RWPE2 (cell line): ENCODE measurements at regions not wholly inside any gene's neighbourhood (a gene's known extent, or its start where the extent isn't known, plus 50 kb on each side); places are given as distances from the start of the nearest gene placed in this dataset.
A peak's percentile ranks its signal among the peaks of the same experiment; 100 is the strongest.

ENCODE experiments used
- ATAC-seq: fragments of 200-7000 bp; cut with Tn5 transposase; 3 replicates; pipeline ENCODE4 v1.9.1; 2021; ENCODE audit warnings: low read depth
- DNase-seq: peaks from one replicate; pipeline ENCODE4 v3.0.0-alpha.2; 2020; ENCODE audit warnings: low spot score
- H3K27ac ChIP-seq: fragments of 450-650 bp; 2 replicates; pipeline ENCODE4 v1.5.1; 2017; ENCODE audit warnings: mild to moderate bottlenecking; ENCODE audit not compliant: poor library complexity, severe bottlenecking
- H3K27me3 ChIP-seq: fragments of 250-450 bp; sonication (Bioruptor Pico); 2 replicates; pipeline ENCODE4 v1.5.1; 2021; ENCODE audit warnings: mild to moderate bottlenecking, moderate library complexity; ENCODE audit not compliant: insufficient read depth, poor library complexity, severe bottlenecking
- H3K36me3 ChIP-seq: fragments of 250-450 bp; sonication (Bioruptor Pico); 2 replicates; pipeline ENCODE4 v1.5.1; 2020; ENCODE audit warnings: low read depth, mild to moderate bottlenecking, moderate library complexity
- H3K4me1 ChIP-seq: fragments of 250-450 bp; sonication (Bioruptor Pico); 2 replicates; pipeline ENCODE4 v1.5.1; 2021; ENCODE audit warnings: mild to moderate bottlenecking, moderate library complexity; ENCODE audit not compliant: insufficient read depth, poor library complexity, severe bottlenecking
- H3K4me3 ChIP-seq: fragments of 250-450 bp; sonication (Bioruptor Pico); 2 replicates; pipeline ENCODE4 v1.5.1; 2021; ENCODE audit warnings: mild to moderate bottlenecking, moderate library complexity; ENCODE audit not compliant: severe bottlenecking
- H3K9me3 ChIP-seq: fragments of 250-450 bp; sonication (Bioruptor Pico); 2 replicates; pipeline ENCODE4 v1.5.1; 2021; ENCODE audit warnings: mild to moderate bottlenecking, moderate library complexity; ENCODE audit not compliant: severe bottlenecking
- TF ChIP-seq, protein P1 (sequence below): fragments of 450-650 bp; IDR thresholded peaks from one replicate; pipeline ENCODE4 v1.5.1; 2017; ENCODE audit warnings: mild to moderate bottlenecking, moderate library complexity; ENCODE audit not compliant: poor library complexity, severe bottlenecking

DNA sequence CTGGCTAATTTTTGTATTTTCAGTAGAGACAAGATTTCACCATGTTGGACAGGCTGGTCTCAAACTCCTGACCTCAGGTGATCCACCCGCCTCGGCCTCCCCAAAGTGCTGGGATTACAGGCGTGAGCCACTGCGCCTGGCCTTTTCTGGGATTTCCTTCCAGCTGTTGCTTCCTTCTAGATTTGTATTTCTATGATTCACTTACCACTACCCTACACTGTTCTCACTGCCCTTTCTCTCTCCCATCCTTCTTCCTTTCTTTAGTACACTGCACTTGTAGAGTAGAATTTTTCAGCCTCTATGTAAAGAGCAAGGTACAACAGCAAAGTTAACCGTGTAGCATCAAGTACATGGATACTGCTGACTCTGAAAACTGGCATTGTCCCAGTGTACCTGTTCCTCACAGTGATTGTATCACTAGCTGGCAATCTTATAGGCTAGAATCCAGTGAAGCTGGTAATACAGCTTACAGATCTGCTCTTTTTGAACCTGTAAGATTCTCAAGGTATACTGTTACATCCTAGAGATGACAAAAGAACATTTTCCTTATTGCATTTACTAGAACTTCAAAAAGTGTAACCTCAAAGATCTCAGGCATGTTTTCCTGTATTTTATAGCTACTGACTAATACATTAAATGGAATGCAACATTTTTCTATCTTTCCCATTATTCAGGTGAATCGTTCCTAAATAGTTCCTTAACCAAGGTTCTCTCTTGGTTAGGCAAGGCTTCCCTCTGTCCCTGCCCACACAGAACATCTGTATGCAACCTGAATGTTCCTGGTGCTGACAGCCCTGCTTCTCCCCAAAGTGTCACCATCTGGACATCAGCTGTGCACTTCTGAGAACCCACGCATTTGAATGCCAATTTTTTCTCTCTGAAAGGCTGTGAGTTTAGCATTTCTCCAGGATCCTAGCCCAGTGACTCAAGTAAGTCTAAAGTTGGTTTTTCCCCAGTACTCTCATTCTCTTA, 74.1 kb upstream of the RAP2B start:
- H3K9me3 ChIP-seq: no peaks in the 10 kb centered on the region
- ATAC-seq: peak; percentile 76
- DNase-seq: no peak
- H3K27me3 ChIP-seq: no peaks in the 10 kb centered on the region
- H3K27ac ChIP-seq: peak overlapping the region; percentile 19
- H3K4me3 ChIP-seq: no peak overlapping the region
- no peaks in the 10 kb centered on the region for H3K36me3 ChIP-seq
- peaks cover 14% of the 10 kb centered on the region for H3K4me1 ChIP-seq
- TF ChIP-seq, protein P1, sequence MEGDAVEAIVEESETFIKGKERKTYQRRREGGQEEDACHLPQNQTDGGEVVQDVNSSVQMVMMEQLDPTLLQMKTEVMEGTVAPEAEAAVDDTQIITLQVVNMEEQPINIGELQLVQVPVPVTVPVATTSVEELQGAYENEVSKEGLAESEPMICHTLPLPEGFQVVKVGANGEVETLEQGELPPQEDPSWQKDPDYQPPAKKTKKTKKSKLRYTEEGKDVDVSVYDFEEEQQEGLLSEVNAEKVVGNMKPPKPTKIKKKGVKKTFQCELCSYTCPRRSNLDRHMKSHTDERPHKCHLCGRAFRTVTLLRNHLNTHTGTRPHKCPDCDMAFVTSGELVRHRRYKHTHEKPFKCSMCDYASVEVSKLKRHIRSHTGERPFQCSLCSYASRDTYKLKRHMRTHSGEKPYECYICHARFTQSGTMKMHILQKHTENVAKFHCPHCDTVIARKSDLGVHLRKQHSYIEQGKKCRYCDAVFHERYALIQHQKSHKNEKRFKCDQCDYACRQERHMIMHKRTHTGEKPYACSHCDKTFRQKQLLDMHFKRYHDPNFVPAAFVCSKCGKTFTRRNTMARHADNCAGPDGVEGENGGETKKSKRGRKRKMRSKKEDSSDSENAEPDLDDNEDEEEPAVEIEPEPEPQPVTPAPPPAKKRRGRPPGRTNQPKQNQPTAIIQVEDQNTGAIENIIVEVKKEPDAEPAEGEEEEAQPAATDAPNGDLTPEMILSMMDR: no peak

DNA sequence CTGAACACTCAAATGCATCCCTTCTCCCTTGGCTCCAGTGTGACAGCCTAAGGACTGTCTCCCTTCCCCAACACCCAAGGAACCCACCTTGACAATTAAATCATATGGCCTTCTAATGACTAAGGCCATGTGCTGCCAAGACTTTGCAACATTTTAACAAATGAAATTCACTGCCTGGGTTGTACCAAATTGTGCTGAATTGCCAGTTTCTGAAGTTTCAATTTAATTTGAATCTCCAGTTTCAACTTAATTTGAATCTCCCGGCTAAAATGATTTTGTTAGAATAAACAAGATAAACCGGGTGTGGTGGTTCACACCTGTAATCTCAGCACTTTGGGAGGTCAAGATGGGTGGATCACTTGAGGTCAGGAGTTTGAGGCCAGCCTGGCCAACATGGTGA, 72.4 kb upstream of the RAP2B start:
- peaks cover 14% of the 10 kb centered on the region for H3K4me1 ChIP-seq
- no peaks in the 10 kb centered on the region for H3K27me3 ChIP-seq
- no peaks in the 10 kb centered on the region for H3K9me3 ChIP-seq
- no peak for DNase-seq
- TF ChIP-seq, protein P1: no peak
- ATAC-seq: no peak
- no peaks in the 10 kb centered on the region for H3K36me3 ChIP-seq
- H3K27ac ChIP-seq: no peak overlapping the region
- no peak overlapping the region for H3K4me3 ChIP-seq

DNA sequence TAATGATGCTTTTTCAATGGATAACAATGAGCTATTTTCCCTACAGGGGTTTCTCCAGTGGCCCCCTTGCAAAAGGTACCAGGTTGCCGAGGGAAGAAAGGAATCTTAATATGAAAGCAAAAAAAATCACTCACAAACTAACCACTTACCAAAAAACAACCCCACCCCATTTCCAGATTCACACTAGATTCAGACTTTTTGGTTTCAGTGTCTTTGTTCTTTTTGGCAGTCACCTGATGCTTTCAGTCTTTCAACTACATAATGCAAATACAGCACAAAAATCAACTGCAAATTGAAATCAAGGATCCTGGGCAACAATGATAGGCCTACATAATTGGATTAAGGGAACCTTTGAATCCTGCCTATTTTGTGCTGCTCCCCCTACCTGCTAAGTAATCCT, 71.1 kb upstream of the RAP2B start:
- Histone ChIP-seq H3K27me3 (no peaks in the 10 kb centered on the region), H3K9me3 (no peaks in the 10 kb centered on the region), H3K4me1 (peaks cover 14% of the 10 kb centered on the region), H3K36me3 (no peaks in the 10 kb centered on the region), H3K27ac (no peak overlapping the region), H3K4me3 (no peak overlapping the region)
- ATAC-seq (no peak), DNase-seq (no peak)
- TF ChIP-seq, protein P1: no peak

DNA sequence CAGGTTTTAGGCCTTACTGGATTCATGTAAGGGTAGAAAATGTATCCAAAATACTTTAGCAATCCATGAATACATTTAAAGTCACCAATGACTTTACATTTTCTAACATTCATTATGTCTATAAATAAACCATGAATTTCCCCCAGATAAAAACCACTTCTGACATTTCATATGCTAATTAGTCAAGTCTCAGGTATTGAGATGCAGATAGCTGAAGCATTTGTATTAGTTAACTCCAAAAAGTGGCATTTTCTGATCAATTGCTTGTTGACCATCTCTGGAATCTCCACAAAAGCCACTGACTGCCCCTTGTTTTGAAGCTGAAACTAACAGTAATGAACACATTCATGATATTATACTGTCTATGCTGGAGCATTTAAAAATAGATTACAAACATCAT, 68.4 kb upstream of the RAP2B start:
- no peak for DNase-seq
- TF ChIP-seq, protein P1: no peak
- Histone ChIP-seq H3K4me3 (no peak overlapping the region), H3K9me3 (no peaks in the 10 kb centered on the region), H3K36me3 (no peaks in the 10 kb centered on the region), H3K4me1 (peaks cover 9% of the 10 kb centered on the region), H3K27me3 (no peaks in the 10 kb centered on the region), H3K27ac (no peak overlapping the region)
- ATAC-seq: no peak

DNA sequence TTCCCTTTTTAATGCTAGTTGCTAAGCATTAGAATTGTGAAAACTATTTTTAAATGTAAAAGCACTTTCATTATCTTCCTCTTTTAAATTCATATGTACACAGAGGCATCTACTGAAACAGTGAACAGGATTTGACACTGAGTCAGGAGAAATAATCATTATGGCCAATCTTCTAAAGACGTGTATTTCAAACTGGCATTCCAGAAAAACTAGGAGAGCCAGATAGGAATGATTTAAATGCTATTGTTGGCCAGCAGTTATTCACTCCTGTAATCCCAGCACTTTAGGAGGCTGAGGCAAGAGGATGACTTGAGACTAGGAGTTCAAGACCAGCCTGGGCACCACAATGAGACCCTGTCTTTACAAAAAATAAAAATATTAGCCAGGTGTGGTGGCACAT, 67.6 kb upstream of the RAP2B start:
- H3K27me3 ChIP-seq: no peaks in the 10 kb centered on the region
- H3K4me3 ChIP-seq: no peak overlapping the region
- H3K36me3 ChIP-seq: no peaks in the 10 kb centered on the region
- H3K27ac ChIP-seq: no peak overlapping the region
- no peak for DNase-seq
- H3K4me1 ChIP-seq: peaks cover 9% of the 10 kb centered on the region
- no peaks in the 10 kb centered on the region for H3K9me3 ChIP-seq
- TF ChIP-seq, protein P1: no peak
- no peak for ATAC-seq
